GM10248 (cell line): ENCODE measurements at regions not wholly inside any gene's neighbourhood (a gene's known extent, or its start where the extent isn't known, plus 50 kb on each side); places are given as distances from the start of the nearest gene placed in this dataset.

ENCODE experiments used
- CTCF ChIA-PET: fragments of 300-600 bp; sonication (Branson Sonifier 250); formaldehyde crosslinking; extraction: SDS; loops from one replicate; lab custom pipeline; 2021; ENCODE audit warnings: antibody characterized with exemption; lab: Yijun Ruan, JAX
- POLR2A ChIA-PET: fragments of 350-650 bp; sonication (Branson Sonifier 250); formaldehyde crosslinking; extraction: SDS; loops from one replicate; lab custom pipeline; 2020; ENCODE audit warnings: antibody characterized with exemption; lab: Yijun Ruan, JAX
- DNase-seq: peaks from one replicate; pipeline ENCODE4 v3.0.0; 2012; ENCODE audit errors: extremely low spot score
- TF ChIP-seq, protein P1 (sequence below): IDR thresholded peaks from 2 replicates; pipeline ENCODE4 v1.5.1; 2012; ENCODE audit warnings: mild to moderate bottlenecking, low read depth; ENCODE audit errors: extremely low read depth, missing control alignments, control extremely low read depth

DNA sequence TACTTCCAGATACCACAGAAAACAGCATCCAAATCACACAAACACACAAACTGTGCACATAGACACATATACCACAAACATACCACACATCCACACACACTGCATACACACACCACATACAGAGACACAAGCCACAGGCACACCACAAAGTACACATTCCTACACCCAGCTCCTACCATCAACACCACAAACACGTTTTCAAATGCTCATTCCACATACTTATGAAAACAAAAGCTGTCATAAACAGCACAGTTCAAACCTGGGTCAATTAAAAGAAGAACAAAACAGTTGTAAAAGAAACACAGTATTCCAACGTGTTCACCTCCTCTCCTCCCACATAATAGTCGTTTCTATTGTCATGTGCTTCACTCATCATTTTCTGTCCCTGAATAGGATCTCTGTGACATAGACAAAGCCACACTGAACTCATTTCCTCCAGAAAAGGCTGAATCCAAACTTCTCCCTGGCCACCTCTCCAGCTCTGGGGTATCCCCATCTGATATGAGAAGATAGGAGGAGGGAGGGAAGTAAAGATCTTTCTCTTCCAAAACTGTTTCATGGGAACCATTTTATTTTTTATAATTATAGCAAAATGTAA is 89.2 kb downstream of the CXCL12 start:
- CTCF ChIA-PET, result no interaction called here
- POLR2A ChIA-PET, result no interaction called here
- DNase-seq, result no peak
- TF ChIP-seq, protein P1, sequence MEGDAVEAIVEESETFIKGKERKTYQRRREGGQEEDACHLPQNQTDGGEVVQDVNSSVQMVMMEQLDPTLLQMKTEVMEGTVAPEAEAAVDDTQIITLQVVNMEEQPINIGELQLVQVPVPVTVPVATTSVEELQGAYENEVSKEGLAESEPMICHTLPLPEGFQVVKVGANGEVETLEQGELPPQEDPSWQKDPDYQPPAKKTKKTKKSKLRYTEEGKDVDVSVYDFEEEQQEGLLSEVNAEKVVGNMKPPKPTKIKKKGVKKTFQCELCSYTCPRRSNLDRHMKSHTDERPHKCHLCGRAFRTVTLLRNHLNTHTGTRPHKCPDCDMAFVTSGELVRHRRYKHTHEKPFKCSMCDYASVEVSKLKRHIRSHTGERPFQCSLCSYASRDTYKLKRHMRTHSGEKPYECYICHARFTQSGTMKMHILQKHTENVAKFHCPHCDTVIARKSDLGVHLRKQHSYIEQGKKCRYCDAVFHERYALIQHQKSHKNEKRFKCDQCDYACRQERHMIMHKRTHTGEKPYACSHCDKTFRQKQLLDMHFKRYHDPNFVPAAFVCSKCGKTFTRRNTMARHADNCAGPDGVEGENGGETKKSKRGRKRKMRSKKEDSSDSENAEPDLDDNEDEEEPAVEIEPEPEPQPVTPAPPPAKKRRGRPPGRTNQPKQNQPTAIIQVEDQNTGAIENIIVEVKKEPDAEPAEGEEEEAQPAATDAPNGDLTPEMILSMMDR, result no peak

DNA sequence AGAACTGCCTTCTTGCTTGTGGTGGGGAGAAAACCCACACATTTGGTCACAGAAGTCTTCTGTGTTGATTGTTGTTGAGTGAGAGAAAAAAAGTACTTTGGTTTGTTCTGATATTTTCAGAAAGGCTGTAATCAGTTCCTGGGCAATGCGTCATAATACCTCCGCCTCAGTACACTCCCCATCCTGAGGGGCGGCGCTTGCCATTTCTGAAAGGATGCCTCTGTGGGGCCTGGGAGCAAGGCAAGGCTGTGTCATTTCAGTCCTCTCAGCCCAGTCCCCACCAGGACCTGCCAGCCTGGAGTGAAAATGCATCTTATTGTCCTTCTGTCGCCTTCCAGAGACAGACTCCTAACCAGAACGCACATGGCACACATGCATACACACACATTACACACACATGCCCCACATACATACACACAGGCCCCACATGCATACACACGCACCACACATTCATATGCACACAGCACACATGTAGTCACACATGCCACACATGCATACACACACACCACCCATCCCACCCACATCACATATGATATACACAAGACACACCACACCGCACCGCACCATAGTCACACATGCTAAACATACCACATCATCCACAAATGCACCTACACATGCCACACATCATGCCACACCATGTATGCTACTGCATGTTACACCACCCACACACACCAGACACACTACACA is 90.0 kb downstream of the CXCL12 start:
- ChIA-PET CTCF (interaction anchor here (1.1 to 1.5 kb wide), 2 partner anchors 9 to 13 kb away, joined by 4 read pairs; no protein-coding TSS in a partner anchor), POLR2A (no interaction called here)
- no peak for DNase-seq
- TF ChIP-seq, protein P1, result no peak

DNA sequence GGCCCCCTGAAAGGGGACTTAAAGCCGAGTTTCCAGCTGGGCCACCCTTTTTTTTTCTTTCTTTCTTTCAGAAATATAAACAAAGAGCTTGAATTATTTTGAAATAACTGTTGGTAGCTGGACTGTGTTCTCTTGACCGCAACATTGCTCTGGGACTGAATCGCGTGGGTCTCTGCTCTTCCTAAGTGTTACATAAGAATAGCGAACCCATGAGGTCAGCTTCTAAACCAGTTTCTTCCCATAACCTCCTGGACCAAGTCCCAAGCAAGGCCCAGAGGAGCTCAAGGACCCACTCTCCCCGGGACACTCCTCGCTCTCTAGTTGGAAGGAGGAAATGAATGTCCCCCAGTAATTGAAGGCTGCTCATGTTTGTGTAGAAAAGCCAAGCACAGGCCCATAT is 91.1 kb downstream of the CXCL12 start:
- TF ChIP-seq, protein P1, result no peak
- DNase-seq, result no peak
- POLR2A ChIA-PET, result no interaction called here
- CTCF ChIA-PET, result interaction anchor here (1.1 to 1.5 kb wide), 2 partner anchors 8 to 12 kb away, joined by 4 read pairs; no protein-coding TSS in a partner anchor

DNA sequence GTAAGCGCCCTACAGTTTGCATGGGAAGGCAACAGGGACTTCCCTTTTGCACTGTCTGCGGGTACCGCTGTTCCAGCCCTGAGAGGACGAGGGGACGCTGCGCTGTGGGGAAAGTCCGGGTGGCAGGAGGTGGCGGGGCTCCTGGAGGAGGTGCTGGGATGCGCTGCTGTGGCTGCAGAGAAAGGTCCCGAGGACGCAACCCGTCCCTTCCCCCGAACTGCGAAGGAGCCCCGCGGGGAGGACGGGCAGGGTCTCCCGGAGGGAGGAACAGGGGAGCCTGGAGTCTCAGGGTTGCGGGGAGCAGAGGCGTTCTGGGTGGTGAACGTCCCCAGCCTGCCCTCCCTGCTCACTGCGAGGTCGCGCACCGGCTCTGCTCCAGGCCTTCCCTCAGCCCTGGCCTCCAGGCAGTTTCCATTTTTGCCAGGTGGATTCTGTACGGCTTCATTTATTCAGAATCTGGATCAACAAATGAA is 91.6 kb downstream of the CXCL12 start:
- ChIA-PET CTCF (interaction anchor here (1.5 kb wide), 1 partner anchor 7 kb away, joined by 4 read pairs; no protein-coding TSS in a partner anchor), POLR2A (no interaction called here)
- TF ChIP-seq, protein P1, result no peak
- DNase-seq, result no peak

DNA sequence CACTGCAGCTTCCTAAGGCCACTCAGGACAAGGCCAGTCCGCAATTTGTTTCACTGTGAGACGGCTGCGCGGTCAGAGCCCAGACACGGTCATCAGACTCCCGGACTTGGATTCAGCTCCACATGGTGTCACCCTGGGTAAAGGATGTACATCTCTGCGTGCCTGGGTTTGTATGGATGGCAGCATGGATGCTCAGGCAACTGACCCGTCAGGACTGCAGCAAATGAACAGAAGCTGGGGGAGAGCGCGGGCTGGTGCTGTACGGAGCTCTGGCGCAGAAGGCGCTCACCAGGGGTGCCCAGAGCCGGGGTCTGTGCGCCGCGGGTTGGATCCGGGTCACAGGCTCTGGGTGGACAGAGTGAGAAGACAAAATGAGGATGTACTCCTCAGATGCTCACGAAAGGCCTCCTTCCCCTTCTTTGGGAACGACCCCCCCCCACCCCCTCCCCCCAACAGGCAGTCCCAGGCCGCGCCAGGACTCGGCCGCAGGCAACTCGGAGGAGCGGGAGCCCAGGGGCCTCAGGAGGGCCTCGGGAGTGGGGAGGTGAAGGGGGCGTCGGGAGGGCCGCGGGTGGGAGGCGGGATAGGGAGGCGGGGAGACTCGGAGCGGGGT is 92.4 kb downstream of the CXCL12 start:
- no peak for DNase-seq
- ChIA-PET POLR2A (no interaction called here), CTCF (no interaction called here)
- TF ChIP-seq, protein P1, result no peak

DNA sequence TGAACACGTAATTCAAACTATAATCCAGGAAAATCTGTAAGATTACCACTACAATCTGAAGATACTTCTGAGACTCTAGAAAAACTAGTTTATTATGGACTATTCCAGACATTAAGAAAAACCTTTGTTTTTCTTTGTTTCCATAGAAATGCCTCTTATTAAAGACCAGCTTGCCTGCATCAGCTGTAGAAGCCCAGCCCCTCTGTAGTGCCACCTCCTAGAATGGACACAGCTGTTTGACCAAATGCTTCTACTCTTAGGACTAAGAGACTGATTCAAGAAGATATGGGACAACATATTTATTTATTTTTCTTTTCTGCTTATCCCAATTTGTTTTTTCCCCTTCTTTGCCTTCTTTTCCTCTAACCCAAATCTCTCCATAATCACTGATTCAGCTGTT is 93.8 kb downstream of the CXCL12 start:
- TF ChIP-seq, protein P1, result no peak
- ChIA-PET POLR2A (no interaction called here), CTCF (interaction anchor here (1.0 to 1.8 kb wide), 2 partner anchors 20 to 68 kb away, joined by 3 to 5 read pairs; no protein-coding TSS in a partner anchor)
- DNase-seq, result no peak
